H1 (cell line): ENCODE measurements at regions not wholly inside any gene's neighbourhood (a gene's known extent, or its start where the extent isn't known, plus 50 kb on each side); places are given as distances from the start of the nearest gene placed in this dataset.

Experiments
- CTCF ChIA-PET: fragments of 300-600 bp; sonication (Branson Sonifier 250); formaldehyde crosslinking; loops from one replicate; lab custom pipeline; 2021; ENCODE audit not compliant: partially characterized antibody; lab: Charles Lee
- POLR2A ChIA-PET: fragments of 300-600 bp; sonication (Branson Sonifier 250); formaldehyde crosslinking; loops from one replicate; lab custom pipeline; 2021; ENCODE audit warnings: inconsistent platforms; ENCODE audit not compliant: partially characterized antibody; lab: Charles Lee
- DNase-seq, 2 experiments: peaks; one replicate each; pipeline versions ENCODE4 v3.0.0 to v3.0.0-alpha.2; 2010 to 2022; ENCODE audit warnings: low spot score in 2 of 2, low read depth in 1 of 2, mixed read lengths in 1 of 2
- FAIRE-seq: peaks from 2 replicates; lab custom pipeline; 2011; peaks lifted over from hg19 to GRCh38; lab: Jason Lieb, UNC
- H2AFZ ChIP-seq: 2 replicates; pipeline ENCODE4 v1.8.1; 2012; ENCODE audit warnings: low read length, inconsistent platforms
- H2AK5ac ChIP-seq: 2 replicates; pipeline ENCODE4 v1.6.1; 2013; ENCODE audit warnings: low read depth, low read length
- H2BK120ac ChIP-seq: replicated peaks from 2 replicates; pipeline ENCODE3; 2013; ENCODE audit warnings: low read depth, low read length, inconsistent platforms
- H2BK12ac ChIP-seq: 2 replicates; pipeline ENCODE4 v1.6.1; 2013; ENCODE audit warnings: low read depth, low read length
- H2BK15ac ChIP-seq: 2 replicates; pipeline ENCODE4 v1.6.1; 2013; ENCODE audit warnings: low read length
- H2BK20ac ChIP-seq: 2 replicates; pipeline ENCODE4 v1.6.1; 2013; ENCODE audit warnings: low read length
- H2BK5ac ChIP-seq: 2 replicates; pipeline ENCODE4 v1.6.1; 2013; ENCODE audit warnings: low read depth, low read length
- H3K14ac ChIP-seq: 2 replicates; pipeline ENCODE4 v1.6.1; 2013; ENCODE audit warnings: inconsistent platforms; ENCODE audit not compliant: insufficient read length
- H3K18ac ChIP-seq: 2 replicates; pipeline ENCODE4 v1.6.1; 2013; ENCODE audit warnings: low read length; ENCODE audit errors: extremely low read depth
- H3K23ac ChIP-seq: 2 replicates; pipeline ENCODE4 v1.6.1; 2013; ENCODE audit warnings: inconsistent platforms; ENCODE audit not compliant: insufficient read length
- H3K23me2 ChIP-seq: 2 replicates; pipeline ENCODE4 v1.6.1; 2013; ENCODE audit warnings: low read depth, low read length
- H3K27ac ChIP-seq: 2 replicates; pipeline ENCODE4 v1.6.1; 2011; ENCODE audit warnings: low read depth, low read length, inconsistent platforms
- H3K27me3 ChIP-seq, 4 experiments: replicated peaks in 1 of 4; 1 replicate in 1 of 4; 2 replicates in 3 of 4; pipeline versions ENCODE4 v1.6.1 to v1.8.1; 2011 to 2013; ENCODE audit warnings: low read length in 3 of 4, mild to moderate bottlenecking in 3 of 4, inconsistent platforms in 2 of 4, mixed read lengths in 2 of 4, moderate library complexity in 1 of 4; ENCODE audit not compliant: control insufficient read depth in 3 of 4, insufficient read depth in 3 of 4; ENCODE audit errors: extremely low read depth in 1 of 4
- H3K36me3 ChIP-seq, 4 experiments: 2 replicates each; pipeline versions ENCODE4 v1.6.1 to v1.8.1; 2011 to 2013; ENCODE audit warnings: mild to moderate bottlenecking in 4 of 4, low read length in 3 of 4, moderate library complexity in 2 of 4, control low read depth in 1 of 4, inconsistent platforms in 1 of 4; ENCODE audit not compliant: insufficient read depth in 4 of 4, control insufficient read depth in 2 of 4
- H3K4ac ChIP-seq: replicated peaks from 2 replicates; pipeline ENCODE3; 2013; ENCODE audit warnings: low read length, low read depth, mixed read lengths, inconsistent platforms; ENCODE audit not compliant: insufficient read length
- H3K4me1 ChIP-seq, 4 experiments: replicated peaks in 1 of 4; 1 replicate in 1 of 4; 2 replicates in 3 of 4; pipeline versions ENCODE4 v1.6.1 to v1.8.1; 2011 to 2013; ENCODE audit warnings: low read length in 3 of 4, inconsistent platforms in 2 of 4, mixed read lengths in 1 of 4; ENCODE audit not compliant: insufficient read depth in 4 of 4, control insufficient read depth in 3 of 4
- H3K4me2 ChIP-seq, 2 experiments: 2 replicates each; pipeline versions ENCODE4 v1.6.1 to v1.8.1; 2011 to 2013; ENCODE audit warnings: low read depth in 2 of 2, low read length in 2 of 2, control low read depth in 1 of 2, inconsistent platforms in 1 of 2, mild to moderate bottlenecking in 1 of 2; ENCODE audit not compliant: insufficient read depth in 1 of 2
- H3K4me3 ChIP-seq, 4 experiments: fragments of 200-600, 300-600 bp in 1 of 4; sonication (generic), shearing (Covaris generic), sonication (Bioruptor Twin) in 1 of 4; 2 replicates each; pipeline versions ENCODE4 v1.5.1 to v1.8.1; 2011 to 2016; ENCODE audit warnings: low read length in 4 of 4, low read depth in 3 of 4, control low read depth in 2 of 4, inconsistent platforms in 2 of 4, mild to moderate bottlenecking in 2 of 4, mixed read lengths in 1 of 4, moderate library complexity in 1 of 4; ENCODE audit not compliant: insufficient read depth in 2 of 4; ENCODE audit errors: extremely low read depth in 1 of 4
- H3K56ac ChIP-seq: replicated peaks from 2 replicates; pipeline ENCODE3; 2013; ENCODE audit warnings: low read depth, mild to moderate bottlenecking, mixed read lengths, low read length, inconsistent platforms; ENCODE audit not compliant: insufficient read length
- H3K79me1 ChIP-seq: 2 replicates; pipeline ENCODE4 v1.6.1; 2013; ENCODE audit warnings: low read depth, low read length, control low read depth
- H3K79me2 ChIP-seq, 2 experiments: 2 replicates each; pipeline versions ENCODE4 v1.6.1 to v1.8.1; 2012 to 2013; ENCODE audit warnings: low read length in 2 of 2, mild to moderate bottlenecking in 2 of 2, inconsistent platforms in 1 of 2; ENCODE audit not compliant: insufficient read depth in 2 of 2, control insufficient read depth in 1 of 2
- H3K9ac ChIP-seq, 4 experiments: replicated peaks in 1 of 4; 1 replicate in 1 of 4; 2 replicates in 3 of 4; pipeline versions ENCODE4 v1.6.1 to v1.8.1; 2011 to 2013; ENCODE audit warnings: low read depth in 3 of 4, low read length in 3 of 4, control low read depth in 2 of 4, mild to moderate bottlenecking in 2 of 4, moderate library complexity in 2 of 4, inconsistent platforms in 1 of 4; ENCODE audit errors: extremely low read depth in 1 of 4
- H3K9me3 ChIP-seq, 2 experiments: 2 replicates each; pipeline versions ENCODE4 v1.6.1 to v1.8.1; 2012 to 2013; ENCODE audit warnings: mild to moderate bottlenecking in 2 of 2, moderate library complexity in 2 of 2, control low read depth in 1 of 2, inconsistent platforms in 1 of 2, low read depth in 1 of 2, low read length in 1 of 2, mixed read lengths in 1 of 2; ENCODE audit not compliant: insufficient read depth in 2 of 2
- H4K20me1 ChIP-seq, 2 experiments: replicated peaks in 1 of 2; 2 replicates each; pipeline versions ENCODE3 to v1.8.1; 2011 to 2013; ENCODE audit warnings: inconsistent platforms in 2 of 2, low read length in 2 of 2, mild to moderate bottlenecking in 1 of 2; ENCODE audit not compliant: insufficient read depth in 2 of 2, control insufficient read depth in 1 of 2
- H4K5ac ChIP-seq: 2 replicates; pipeline ENCODE4 v1.6.1; 2013; ENCODE audit warnings: low read length, low read depth, mixed read lengths, inconsistent platforms; ENCODE audit not compliant: insufficient read length
- H4K8ac ChIP-seq: 2 replicates; pipeline ENCODE4 v1.8.0; 2013; ENCODE audit warnings: mild to moderate bottlenecking, moderate library complexity, low read length, inconsistent platforms; ENCODE audit not compliant: insufficient read depth; ENCODE audit errors: extremely low read depth
- H4K91ac ChIP-seq: replicated peaks from 2 replicates; pipeline ENCODE3; 2013; ENCODE audit warnings: low read length, mixed read lengths, inconsistent platforms; ENCODE audit not compliant: insufficient read length
- CHD2 ChIP-seq: IDR thresholded peaks from 2 replicates; pipeline ENCODE4 v1.6.1; 2012; ENCODE audit warnings: low read length, improper control_type of control experiment
- NRF1 ChIP-seq: IDR thresholded peaks from 2 replicates; pipeline ENCODE4 v1.6.1; 2011; ENCODE audit warnings: mild to moderate bottlenecking, low read depth, low read length, improper control_type of control experiment
- POLR2A ChIP-seq, 2 experiments: IDR thresholded peaks; 1 replicate in 1 of 2; 2 replicates in 1 of 2; pipeline ENCODE4 v1.6.1; 2011; ENCODE audit warnings: low read depth in 2 of 2, low read length in 2 of 2, mild to moderate bottlenecking in 2 of 2; ENCODE audit errors: control extremely low read depth in 1 of 2
- POLR2AphosphoS5 ChIP-seq: IDR thresholded peaks from 2 replicates; pipeline ENCODE4 v1.6.1; 2011; ENCODE audit warnings: low read depth, low read length
- SAP30 ChIP-seq: fragments of 300-600 bp; sonication (generic); IDR thresholded peaks from 2 replicates; pipeline ENCODE4 v1.7.1; 2012; ENCODE audit warnings: low read length, moderate library complexity, mild to moderate bottlenecking, inconsistent platforms; ENCODE audit not compliant: insufficient read depth, insufficient replicate concordance
- SIN3A ChIP-seq, 2 experiments: IDR thresholded peaks in 1 of 2; conservative IDR thresholded peaks in 1 of 2; 2 replicates each; pipeline ENCODE4 v1.6.1; 2011 to 2012; ENCODE audit warnings: low read length in 2 of 2, improper control_type of control experiment in 1 of 2, low read depth in 1 of 2, mild to moderate bottlenecking in 1 of 2
- SRF ChIP-seq: IDR thresholded peaks from 2 replicates; pipeline ENCODE4 v1.6.1; 2011; ENCODE audit warnings: mild to moderate bottlenecking, low read depth, low read length, moderate library complexity
- SUZ12 ChIP-seq: fragments of 200-600 bp; sonication (generic); IDR thresholded peaks from 2 replicates; pipeline ENCODE4 v1.6.1; 2012; ENCODE audit warnings: mild to moderate bottlenecking, inconsistent platforms, low read length, moderate library complexity, mixed read lengths
- TAF7 ChIP-seq: optimal IDR thresholded peaks from 2 replicates; pipeline ENCODE3; 2011; ENCODE audit warnings: low read depth, mild to moderate bottlenecking, inconsistent platforms, low read length, moderate library complexity, borderline replicate concordance
- WGBS, 2 experiments: shearing (Covaris generic) in 1 of 2; methylation state at CpG; one replicate each; pipeline versions ENCODE4 v1.1.6 to v1.1.7; 2013 to 2015; ENCODE audit warnings: low lambda C conversion rate in 2 of 2, mixed read lengths in 2 of 2, inconsistent platforms in 1 of 2, low coverage in 1 of 2, missing lambda C conversion rate in 1 of 2; ENCODE audit not compliant: insufficient replicate concordance in 2 of 2, insufficient coverage in 1 of 2, insufficient read length in 1 of 2; ENCODE audit errors: extremely low coverage in 1 of 2, missing lambda C conversion rate in 1 of 2; 5-methylcytosine and 5-hydroxymethylcytosine counted together
- TF ChIP-seq, protein P1 (sequence below), 3 experiments: IDR thresholded peaks; 1 replicate in 2 of 3; 2 replicates in 1 of 3; pipeline versions ENCODE4 v1.5.1 to v1.6.1; 2011; ENCODE audit warnings: low read length in 3 of 3, mild to moderate bottlenecking in 3 of 3, inconsistent platforms in 2 of 3, low read depth in 1 of 3, moderate library complexity in 1 of 3; ENCODE audit not compliant: insufficient read depth in 1 of 3; ENCODE audit errors: control extremely low read depth in 1 of 3
- TF ChIP-seq, protein P2 (sequence below): IDR thresholded peaks from 2 replicates; pipeline ENCODE4 v1.6.1; 2011; ENCODE audit warnings: low read length, improper control_type of control experiment

DNA sequence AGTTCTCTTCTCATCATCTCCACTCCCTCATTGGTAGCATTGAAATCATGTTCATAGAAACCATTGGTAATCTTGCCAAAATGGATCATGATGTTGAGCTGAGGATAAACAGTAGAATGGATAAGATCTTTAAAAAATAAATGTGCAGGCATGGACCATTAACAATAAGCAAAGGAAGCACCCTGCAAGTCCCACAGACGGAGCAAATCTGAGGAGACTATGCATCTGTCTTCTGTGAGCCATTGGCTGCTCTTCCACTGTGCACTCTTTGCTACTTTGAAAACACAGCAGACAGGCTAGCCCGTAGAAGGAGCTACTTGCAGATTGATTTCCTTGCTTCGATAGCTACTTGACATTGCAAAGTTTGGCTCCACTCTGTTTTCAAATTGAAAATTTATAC, 535.0 kb downstream of the PKHD1 start:
- CTCF ChIA-PET: interaction anchor here (1.1 to 1.3 kb wide), 2 partner anchors 17 to 497 kb away, joined by 4 to 5 read pairs; no protein-coding TSS in a partner anchor
- H3K4me3 ChIP-seq: no peak overlapping the region
- POLR2A ChIA-PET: no interaction called here
- TF ChIP-seq NRF1: no peak
- no peak for TF ChIP-seq CHD2
- TF ChIP-seq SAP30: no peak
- no peak for TF ChIP-seq POLR2AphosphoS5
- no peak for TF ChIP-seq POLR2A (IDR thresholded peaks at IDR 0.05; ENCODE audit: control extremely low read depth in 1 of 2, low read depth in 2 of 2, low read length in 2 of 2)
- no peak for TF ChIP-seq SIN3A (conservative IDR thresholded peaks at IDR 0.05 in 1 of 2, IDR thresholded peaks at IDR 0.05 in 1 of 2; ENCODE audit: low read depth in 1 of 2, low read length in 2 of 2)
- TF ChIP-seq, protein P1, sequence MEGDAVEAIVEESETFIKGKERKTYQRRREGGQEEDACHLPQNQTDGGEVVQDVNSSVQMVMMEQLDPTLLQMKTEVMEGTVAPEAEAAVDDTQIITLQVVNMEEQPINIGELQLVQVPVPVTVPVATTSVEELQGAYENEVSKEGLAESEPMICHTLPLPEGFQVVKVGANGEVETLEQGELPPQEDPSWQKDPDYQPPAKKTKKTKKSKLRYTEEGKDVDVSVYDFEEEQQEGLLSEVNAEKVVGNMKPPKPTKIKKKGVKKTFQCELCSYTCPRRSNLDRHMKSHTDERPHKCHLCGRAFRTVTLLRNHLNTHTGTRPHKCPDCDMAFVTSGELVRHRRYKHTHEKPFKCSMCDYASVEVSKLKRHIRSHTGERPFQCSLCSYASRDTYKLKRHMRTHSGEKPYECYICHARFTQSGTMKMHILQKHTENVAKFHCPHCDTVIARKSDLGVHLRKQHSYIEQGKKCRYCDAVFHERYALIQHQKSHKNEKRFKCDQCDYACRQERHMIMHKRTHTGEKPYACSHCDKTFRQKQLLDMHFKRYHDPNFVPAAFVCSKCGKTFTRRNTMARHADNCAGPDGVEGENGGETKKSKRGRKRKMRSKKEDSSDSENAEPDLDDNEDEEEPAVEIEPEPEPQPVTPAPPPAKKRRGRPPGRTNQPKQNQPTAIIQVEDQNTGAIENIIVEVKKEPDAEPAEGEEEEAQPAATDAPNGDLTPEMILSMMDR (IDR thresholded peaks at IDR 0.05; ENCODE audit: control extremely low read depth in 1 of 3, insufficient read depth in 1 of 3, low read depth in 1 of 3, low read length in 3 of 3): no peak
- TF ChIP-seq, protein P2, sequence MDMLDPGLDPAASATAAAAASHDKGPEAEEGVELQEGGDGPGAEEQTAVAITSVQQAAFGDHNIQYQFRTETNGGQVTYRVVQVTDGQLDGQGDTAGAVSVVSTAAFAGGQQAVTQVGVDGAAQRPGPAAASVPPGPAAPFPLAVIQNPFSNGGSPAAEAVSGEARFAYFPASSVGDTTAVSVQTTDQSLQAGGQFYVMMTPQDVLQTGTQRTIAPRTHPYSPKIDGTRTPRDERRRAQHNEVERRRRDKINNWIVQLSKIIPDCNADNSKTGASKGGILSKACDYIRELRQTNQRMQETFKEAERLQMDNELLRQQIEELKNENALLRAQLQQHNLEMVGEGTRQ: no peak
- no peak for TF ChIP-seq SRF
- TF ChIP-seq SUZ12: no peak
- no peak for TF ChIP-seq TAF7

More for the DNA sequence above, 535.0 kb downstream of the PKHD1 start:
- H3K56ac ChIP-seq: no peak overlapping the region
- no peak overlapping the region for H4K91ac ChIP-seq
- H4K5ac ChIP-seq: no peak overlapping the region
- no peak overlapping the region for H3K23ac ChIP-seq
- no peak overlapping the region for H4K8ac ChIP-seq
- no peak overlapping the region for H3K18ac ChIP-seq
- 88% methylated on average over 3 of the region's 3 CpGs; no CpG with 5 or more reads in 1 of the 2 experiments for WGBS, 2 experiments
- DNase-seq (no peak), FAIRE-seq (no peak)
- H3K23me2 ChIP-seq: no peaks in the 10 kb centered on the region
- H2BK20ac ChIP-seq: no peak overlapping the region
- H3K79me2 ChIP-seq: no peaks in the 10 kb centered on the region
- H2AK5ac ChIP-seq: no peak overlapping the region
- H3K4me1 ChIP-seq: peaks cover 0 to 2% (median 0%) of the 10 kb centered on the region in 4 experiments; a peak in 1 of 7 replicates
- H3K36me3 ChIP-seq: no peaks in the 10 kb centered on the region
- no peak overlapping the region for H3K4ac ChIP-seq
- H3K14ac ChIP-seq: no peak overlapping the region
- H3K9ac ChIP-seq: no peak overlapping the region
- H3K4me2 ChIP-seq: no peak overlapping the region
- H2BK120ac ChIP-seq: no peak overlapping the region
- no peak overlapping the region for H2BK5ac ChIP-seq
- no peaks in the 10 kb centered on the region for H4K20me1 ChIP-seq
- H2AFZ ChIP-seq: no peak overlapping the region; the same call in 1 of the 2 replicates
- no peak overlapping the region for H2BK12ac ChIP-seq
- H3K9me3 ChIP-seq: no peaks in the 10 kb centered on the region; a peak in 1 of 4 replicates
- no peaks in the 10 kb centered on the region for H3K79me1 ChIP-seq
- H2BK15ac ChIP-seq: no peak overlapping the region
- H3K27ac ChIP-seq: no peak overlapping the region
- no peaks in the 10 kb centered on the region for H3K27me3 ChIP-seq
